IMR-90 (cell line): ENCODE measurements at regions not wholly inside any gene's neighbourhood (a gene's known extent, or its start where the extent isn't known, plus 50 kb on each side); places are given as distances from the start of the nearest gene placed in this dataset.

Experiments
- CEBPB ChIP-seq: IDR thresholded peaks from 2 replicates; pipeline ENCODE4 v1.6.1; 2012; ENCODE audit warnings: low read depth, low read length, improper control_type of control experiment
- CHD1 ChIP-seq: IDR thresholded peaks from 2 replicates; pipeline ENCODE4 v1.6.1; 2012; ENCODE audit warnings: low read depth, low read length, improper control_type of control experiment
- FOS ChIP-seq: fragments of 150-350 bp; IDR thresholded peaks from 2 replicates; pipeline ENCODE4 v1.6.1; 2016; ENCODE audit warnings: low read depth, low read length
- MAFK ChIP-seq: IDR thresholded peaks from 2 replicates; pipeline ENCODE4 v1.6.1; 2012; ENCODE audit warnings: low read depth, low read length, improper control_type of control experiment
- MAZ ChIP-seq: IDR thresholded peaks from 2 replicates; pipeline ENCODE4 v1.6.1; 2012; ENCODE audit warnings: low read depth, mild to moderate bottlenecking, low read length, improper control_type of control experiment, moderate library complexity, borderline replicate concordance
- MXI1 ChIP-seq: IDR thresholded peaks from 2 replicates; pipeline ENCODE4 v1.6.1; 2012; ENCODE audit warnings: low read depth, mild to moderate bottlenecking, low read length, moderate library complexity, borderline replicate concordance
- NFE2L2 ChIP-seq: fragments of 150-350 bp; IDR thresholded peaks from 2 replicates; pipeline ENCODE4 v1.6.1; 2016; ENCODE audit warnings: low read depth, mild to moderate bottlenecking, low read length
- POLR2A ChIP-seq: IDR thresholded peaks from 2 replicates; pipeline ENCODE4 v1.6.1; 2012; ENCODE audit warnings: mild to moderate bottlenecking, low read depth, low read length
- RAD21 ChIP-seq: IDR thresholded peaks from 2 replicates; pipeline ENCODE4 v1.6.1; 2012; ENCODE audit warnings: low read length, improper control_type of control experiment
- RFX5 ChIP-seq: IDR thresholded peaks from 2 replicates; pipeline ENCODE4 v1.8.0; 2012; ENCODE audit warnings: low read depth, mild to moderate bottlenecking, low read length, moderate library complexity
- TF ChIP-seq, protein P1 (sequence below): conservative IDR thresholded peaks from 2 replicates; pipeline ENCODE4 v1.5.1; 2012; ENCODE audit warnings: mild to moderate bottlenecking, low read depth, low read length, improper control_type of control experiment
- TF ChIP-seq, protein P2 (sequence below): fragments of 150-350 bp; IDR thresholded peaks from 2 replicates; pipeline ENCODE4 v1.6.1; 2016; ENCODE audit warnings: low read depth, mild to moderate bottlenecking, low read length, moderate library complexity, borderline replicate concordance
- TF ChIP-seq, protein P3 (sequence below): fragments of 150-350 bp; IDR thresholded peaks from 2 replicates; pipeline ENCODE4 v1.6.1; 2017; ENCODE audit warnings: mild to moderate bottlenecking, antibody characterized with exemption, low read length, low read depth

DNA sequence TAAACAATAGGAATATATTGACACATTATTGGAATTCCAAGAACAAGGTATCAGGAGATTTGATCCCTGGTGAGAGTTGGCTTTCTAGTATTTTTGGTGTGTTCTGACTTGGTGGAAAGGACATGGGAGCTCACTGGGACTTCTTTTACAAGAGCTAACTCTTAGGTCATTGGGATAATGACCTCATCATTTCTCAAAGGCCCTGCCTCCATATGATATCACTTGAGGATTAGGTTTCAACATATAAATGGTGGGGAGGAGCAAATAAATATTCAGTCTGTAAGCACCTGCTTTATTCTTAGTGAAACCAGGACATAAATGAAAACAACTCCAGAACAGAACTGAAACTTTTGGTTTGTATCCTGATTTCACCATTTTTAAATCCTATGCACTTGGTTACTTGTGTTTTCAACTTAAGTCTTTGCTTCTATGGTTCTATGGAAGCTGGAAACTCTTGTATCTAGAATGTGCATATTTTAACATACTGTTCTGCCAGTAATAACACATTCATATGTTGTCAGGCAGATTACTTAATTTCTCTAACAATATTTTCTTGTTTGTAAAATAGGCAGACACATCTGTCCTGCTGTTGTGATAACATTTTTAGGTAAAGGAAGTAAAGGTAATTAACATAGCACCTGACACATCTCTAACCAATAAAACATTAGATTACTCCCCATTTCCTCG, 1527.7 kb upstream of the CDH8 start:
- TF ChIP-seq, protein P1, sequence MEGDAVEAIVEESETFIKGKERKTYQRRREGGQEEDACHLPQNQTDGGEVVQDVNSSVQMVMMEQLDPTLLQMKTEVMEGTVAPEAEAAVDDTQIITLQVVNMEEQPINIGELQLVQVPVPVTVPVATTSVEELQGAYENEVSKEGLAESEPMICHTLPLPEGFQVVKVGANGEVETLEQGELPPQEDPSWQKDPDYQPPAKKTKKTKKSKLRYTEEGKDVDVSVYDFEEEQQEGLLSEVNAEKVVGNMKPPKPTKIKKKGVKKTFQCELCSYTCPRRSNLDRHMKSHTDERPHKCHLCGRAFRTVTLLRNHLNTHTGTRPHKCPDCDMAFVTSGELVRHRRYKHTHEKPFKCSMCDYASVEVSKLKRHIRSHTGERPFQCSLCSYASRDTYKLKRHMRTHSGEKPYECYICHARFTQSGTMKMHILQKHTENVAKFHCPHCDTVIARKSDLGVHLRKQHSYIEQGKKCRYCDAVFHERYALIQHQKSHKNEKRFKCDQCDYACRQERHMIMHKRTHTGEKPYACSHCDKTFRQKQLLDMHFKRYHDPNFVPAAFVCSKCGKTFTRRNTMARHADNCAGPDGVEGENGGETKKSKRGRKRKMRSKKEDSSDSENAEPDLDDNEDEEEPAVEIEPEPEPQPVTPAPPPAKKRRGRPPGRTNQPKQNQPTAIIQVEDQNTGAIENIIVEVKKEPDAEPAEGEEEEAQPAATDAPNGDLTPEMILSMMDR: no peak
- no peak for TF ChIP-seq POLR2A
- no peak for TF ChIP-seq CHD1
- TF ChIP-seq MAFK: no peak
- TF ChIP-seq, protein P2, sequence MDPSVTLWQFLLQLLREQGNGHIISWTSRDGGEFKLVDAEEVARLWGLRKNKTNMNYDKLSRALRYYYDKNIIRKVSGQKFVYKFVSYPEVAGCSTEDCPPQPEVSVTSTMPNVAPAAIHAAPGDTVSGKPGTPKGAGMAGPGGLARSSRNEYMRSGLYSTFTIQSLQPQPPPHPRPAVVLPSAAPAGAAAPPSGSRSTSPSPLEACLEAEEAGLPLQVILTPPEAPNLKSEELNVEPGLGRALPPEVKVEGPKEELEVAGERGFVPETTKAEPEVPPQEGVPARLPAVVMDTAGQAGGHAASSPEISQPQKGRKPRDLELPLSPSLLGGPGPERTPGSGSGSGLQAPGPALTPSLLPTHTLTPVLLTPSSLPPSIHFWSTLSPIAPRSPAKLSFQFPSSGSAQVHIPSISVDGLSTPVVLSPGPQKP: no peak
- no peak for TF ChIP-seq RAD21
- no peak for TF ChIP-seq MAZ
- TF ChIP-seq RFX5: no peak
- no peak for TF ChIP-seq NFE2L2
- TF ChIP-seq, protein P3, sequence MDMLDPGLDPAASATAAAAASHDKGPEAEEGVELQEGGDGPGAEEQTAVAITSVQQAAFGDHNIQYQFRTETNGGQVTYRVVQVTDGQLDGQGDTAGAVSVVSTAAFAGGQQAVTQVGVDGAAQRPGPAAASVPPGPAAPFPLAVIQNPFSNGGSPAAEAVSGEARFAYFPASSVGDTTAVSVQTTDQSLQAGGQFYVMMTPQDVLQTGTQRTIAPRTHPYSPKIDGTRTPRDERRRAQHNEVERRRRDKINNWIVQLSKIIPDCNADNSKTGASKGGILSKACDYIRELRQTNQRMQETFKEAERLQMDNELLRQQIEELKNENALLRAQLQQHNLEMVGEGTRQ: no peak
- TF ChIP-seq CEBPB: no peak
- TF ChIP-seq MXI1: no peak
- no peak for TF ChIP-seq FOS
